Cardiac muscle cell (in vitro differentiated cells and primary cell): ENCODE measurements at regions not wholly inside any gene's neighbourhood (a gene's known extent, or its start where the extent isn't known, plus 50 kb on each side); places are given as distances from the start of the nearest gene placed in this dataset.
A peak's percentile ranks its signal among the peaks of the same experiment; 100 is the strongest.

Experiments
- DNase-seq, 2 donors: peaks; one replicate each; pipeline versions ENCODE4 v3.0.0 to v3.0.0-alpha.2; 2010 to 2017; ENCODE audit warnings: low read depth in 1 of 2, low spot score in 1 of 2
- H3K27ac ChIP-seq: fragments of 200-600 bp; sonication (generic); 2 replicates; pipeline ENCODE4 v1.5.1; 2016
- H3K27me3 ChIP-seq: fragments of 200-600 bp; sonication (generic); 2 replicates; pipeline ENCODE4 v1.6.0; 2016; ENCODE audit warnings: control low read depth
- H3K36me3 ChIP-seq: fragments of 200-600 bp; sonication (generic); 2 replicates; pipeline ENCODE4 v1.5.1; 2016; ENCODE audit warnings: control low read depth
- H3K4me1 ChIP-seq: fragments of 200-600 bp; sonication (generic); 2 replicates; pipeline ENCODE4 v1.8.1; 2017; ENCODE audit warnings: low read depth, mild to moderate bottlenecking, mixed run types
- H3K4me3 ChIP-seq: fragments of 200-600 bp; sonication (generic); 2 replicates; pipeline ENCODE4 v1.5.1; 2016; ENCODE audit warnings: mild to moderate bottlenecking
- H3K9me3 ChIP-seq: fragments of 200-600 bp; sonication (generic); 2 replicates; pipeline ENCODE4 v1.5.1; 2017; ENCODE audit warnings: low read depth, mild to moderate bottlenecking, control low read depth
- TF ChIP-seq, protein P1 (sequence below): IDR thresholded peaks from 2 replicates; pipeline ENCODE4 v1.5.1; 2012; ENCODE audit warnings: low read depth, mild to moderate bottlenecking, low read length

- no peak for DNase-seq
- TF ChIP-seq, protein P1, sequence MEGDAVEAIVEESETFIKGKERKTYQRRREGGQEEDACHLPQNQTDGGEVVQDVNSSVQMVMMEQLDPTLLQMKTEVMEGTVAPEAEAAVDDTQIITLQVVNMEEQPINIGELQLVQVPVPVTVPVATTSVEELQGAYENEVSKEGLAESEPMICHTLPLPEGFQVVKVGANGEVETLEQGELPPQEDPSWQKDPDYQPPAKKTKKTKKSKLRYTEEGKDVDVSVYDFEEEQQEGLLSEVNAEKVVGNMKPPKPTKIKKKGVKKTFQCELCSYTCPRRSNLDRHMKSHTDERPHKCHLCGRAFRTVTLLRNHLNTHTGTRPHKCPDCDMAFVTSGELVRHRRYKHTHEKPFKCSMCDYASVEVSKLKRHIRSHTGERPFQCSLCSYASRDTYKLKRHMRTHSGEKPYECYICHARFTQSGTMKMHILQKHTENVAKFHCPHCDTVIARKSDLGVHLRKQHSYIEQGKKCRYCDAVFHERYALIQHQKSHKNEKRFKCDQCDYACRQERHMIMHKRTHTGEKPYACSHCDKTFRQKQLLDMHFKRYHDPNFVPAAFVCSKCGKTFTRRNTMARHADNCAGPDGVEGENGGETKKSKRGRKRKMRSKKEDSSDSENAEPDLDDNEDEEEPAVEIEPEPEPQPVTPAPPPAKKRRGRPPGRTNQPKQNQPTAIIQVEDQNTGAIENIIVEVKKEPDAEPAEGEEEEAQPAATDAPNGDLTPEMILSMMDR = no peak
These were observed 170.8 kb upstream of the NCKAP5 start for GRCh38 chr2:133739039-133739438.

GRCh38 chr2:133740500-133740899, 172.2 kb upstream of the NCKAP5 start:
- no peaks in the 10 kb centered on the region for H3K36me3 ChIP-seq
- no peaks in the 10 kb centered on the region for H3K4me1 ChIP-seq
- H3K27me3 ChIP-seq = no peaks in the 10 kb centered on the region
- H3K9me3 ChIP-seq = no peaks in the 10 kb centered on the region
- H3K4me3 ChIP-seq = no peak overlapping the region
- TF ChIP-seq, protein P1 = no peak
- H3K27ac ChIP-seq = no peak overlapping the region
- DNase-seq = no peak

More at GRCh38 chr2:133739039-133739438, 170.8 kb upstream of the NCKAP5 start:
- Histone ChIP-seq H3K27me3 (no peaks in the 10 kb centered on the region), H3K4me1 (no peaks in the 10 kb centered on the region), H3K4me3 (no peak overlapping the region), H3K36me3 (no peaks in the 10 kb centered on the region), H3K27ac (no peak overlapping the region), H3K9me3 (no peaks in the 10 kb centered on the region)

DNA sequence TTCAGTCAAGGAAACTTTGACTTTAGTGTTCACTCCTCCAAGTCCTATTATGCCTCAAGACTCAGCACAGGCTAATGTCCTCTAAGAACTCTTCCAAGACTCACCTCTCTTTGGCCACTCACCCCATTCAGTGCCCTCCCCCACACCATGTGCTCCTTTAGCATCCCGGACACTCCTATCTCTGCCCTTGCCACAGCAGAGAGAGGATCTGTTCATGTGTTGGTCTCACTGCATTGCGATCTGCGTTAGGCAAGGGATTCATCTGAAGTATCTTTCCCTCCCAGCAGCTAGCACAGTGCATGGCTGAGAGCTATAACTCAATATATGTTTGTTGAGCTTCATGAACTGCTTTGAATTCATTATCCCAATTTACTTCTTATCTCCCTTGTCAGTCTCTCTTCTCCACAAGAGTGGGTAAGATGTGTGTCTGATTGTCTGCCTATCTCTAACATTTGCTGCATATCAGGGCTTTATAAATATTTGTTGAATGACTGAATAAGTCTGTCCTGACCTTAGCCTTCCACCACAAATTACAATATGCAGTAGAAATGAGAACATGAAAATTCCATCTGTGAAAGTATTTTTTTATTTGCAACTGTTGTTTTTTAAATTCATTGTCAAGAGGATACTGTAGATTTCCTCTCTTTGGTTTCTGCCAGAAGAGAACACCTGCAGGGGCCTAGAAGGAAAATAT, 179.9 kb upstream of the NCKAP5 start:
- no peaks in the 10 kb centered on the region for H3K4me1 ChIP-seq
- DNase-seq = no peak
- no peaks in the 10 kb centered on the region for H3K9me3 ChIP-seq
- no peak overlapping the region for H3K4me3 ChIP-seq
- TF ChIP-seq, protein P1 = no peak
- peaks cover 5% of the 10 kb centered on the region for H3K27me3 ChIP-seq
- no peak overlapping the region for H3K27ac ChIP-seq
- no peaks in the 10 kb centered on the region for H3K36me3 ChIP-seq

DNA sequence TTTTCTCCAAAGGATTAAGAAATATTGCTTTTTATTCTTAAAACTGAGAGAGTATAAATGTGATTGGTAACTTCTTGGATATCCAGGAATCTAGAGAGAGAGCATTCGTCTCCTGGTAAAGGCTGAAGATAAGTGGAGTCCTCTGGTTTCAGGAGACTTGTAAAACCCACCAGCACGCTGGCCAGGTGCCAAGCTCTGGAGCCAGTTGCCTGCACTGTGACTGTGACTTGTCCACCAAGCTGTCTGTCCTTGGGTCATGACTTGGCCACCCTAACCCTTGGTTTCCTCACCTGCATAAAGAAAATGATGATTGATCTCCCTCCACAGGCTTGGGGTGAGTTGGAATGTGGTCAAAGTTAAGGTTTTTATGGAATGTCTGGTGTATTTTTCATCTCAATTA, 185.4 kb upstream of the NCKAP5 start:
- TF ChIP-seq, protein P1 = no peak
- peak in 1 of 2 donors; percentile 36 for DNase-seq
- Histone ChIP-seq H3K27me3 (peaks cover 5% of the 10 kb centered on the region), H3K9me3 (no peaks in the 10 kb centered on the region), H3K36me3 (no peaks in the 10 kb centered on the region), H3K4me3 (no peak overlapping the region), H3K4me1 (no peaks in the 10 kb centered on the region), H3K27ac (no peak overlapping the region)

- no peaks in the 10 kb centered on the region for H3K9me3 ChIP-seq
- TF ChIP-seq, protein P1 = no peak
- peak in 1 of 2 donors; percentile 95 for DNase-seq
- H3K4me3 ChIP-seq = no peak overlapping the region
- H3K36me3 ChIP-seq = no peaks in the 10 kb centered on the region
- no peaks in the 10 kb centered on the region for H3K4me1 ChIP-seq
- H3K27ac ChIP-seq = no peak overlapping the region
- H3K27me3 ChIP-seq = peaks cover 3% of the 10 kb centered on the region
These were observed 187.4 kb upstream of the NCKAP5 start for GRCh38 chr2:133755480-133756300.
